Panc1 (cell line): ENCODE measurements at regions not wholly inside any gene's neighbourhood (a gene's known extent, or its start where the extent isn't known, plus 50 kb on each side); places are given as distances from the start of the nearest gene placed in this dataset.

Experiments
- ATAC-seq: fragments of 200-7000 bp; cut with Tn5 transposase; 2 replicates; pipeline ENCODE4 v1.9.1; 2020; ENCODE audit warnings: mild to moderate bottlenecking, moderate library complexity
- BruUV-seq: library from RNA; stranded (reverse); fragments of 400-500 nt; replicated peaks from 2 replicates; lab custom pipeline; 2021; lab: Mats Ljungman, UMichigan
- CTCF ChIA-PET: fragments of 300-600 bp; sonication (Branson Sonifier 250); formaldehyde crosslinking; loops from one replicate; lab custom pipeline; 2022; ENCODE audit warnings: antibody characterized with exemption; lab: Charles Lee
- POLR2A ChIA-PET: fragments of 300-600 bp; sonication (Branson Sonifier 250); formaldehyde crosslinking; loops from one replicate; lab custom pipeline; 2022; ENCODE audit warnings: antibody characterized with exemption; lab: Charles Lee
- DNase-seq: peaks from one replicate; pipeline ENCODE4 v3.0.0-alpha.2; 2010; ENCODE audit warnings: low read depth, low spot score
- H3K27ac ChIP-seq: 2 replicates; pipeline ENCODE4 v1.5.1; 2011; ENCODE audit warnings: mild to moderate bottlenecking, low read length, inconsistent platforms
- H3K27me3 ChIP-seq: fragments of 200-500 bp; sonication (Bioruptor generic); 2 replicates; pipeline ENCODE4 v1.6.0; 2014; ENCODE audit warnings: low read length, inconsistent platforms; ENCODE audit not compliant: control insufficient read depth, insufficient read depth
- H3K36me3 ChIP-seq: fragments of 200-500 bp; sonication (Bioruptor generic); 2 replicates; pipeline ENCODE4 v1.5.1; 2014; ENCODE audit warnings: inconsistent platforms, mild to moderate bottlenecking, low read length, moderate library complexity; ENCODE audit not compliant: control insufficient read depth, insufficient read depth
- H3K4me1 ChIP-seq: 2 replicates; pipeline ENCODE4 v1.5.1; 2011; ENCODE audit warnings: inconsistent platforms, mild to moderate bottlenecking, low read length, moderate library complexity; ENCODE audit not compliant: control insufficient read depth, insufficient read depth
- H3K4me3 ChIP-seq, 2 experiments: 2 replicates each; pipeline ENCODE4 v1.5.1; 2011 to 2012; ENCODE audit warnings: low read depth in 2 of 2, low read length in 2 of 2, mild to moderate bottlenecking in 2 of 2, inconsistent platforms in 1 of 2, moderate library complexity in 1 of 2
- H3K9me3 ChIP-seq: fragments of 200-500 bp; sonication (Bioruptor generic); 2 replicates; pipeline ENCODE4 v1.5.1; 2014; ENCODE audit warnings: low read depth, mild to moderate bottlenecking, inconsistent platforms, low read length, moderate library complexity; ENCODE audit not compliant: control insufficient read depth, insufficient read depth
- CTCF ChIP-seq: fragments of 450-650 bp; IDR thresholded peaks from 2 replicates; pipeline ENCODE4 v1.5.1; 2017; ENCODE audit warnings: mild to moderate bottlenecking
- POLR2AphosphoS5 ChIP-seq: IDR thresholded peaks from 2 replicates; pipeline ENCODE4 v1.6.1; 2012; ENCODE audit warnings: mild to moderate bottlenecking, low read depth, low read length, moderate library complexity
- REST ChIP-seq, 2 experiments: IDR thresholded peaks; 2 replicates each; pipeline ENCODE4 v1.6.1; 2011 to 2012; ENCODE audit warnings: low read depth in 2 of 2, control low read depth in 1 of 2, low read length in 1 of 2, mild to moderate bottlenecking in 1 of 2, moderate library complexity in 1 of 2; ENCODE audit not compliant: insufficient read depth in 1 of 2
- SIN3A ChIP-seq: IDR thresholded peaks from 2 replicates; pipeline ENCODE4 v1.6.1; 2012; ENCODE audit warnings: low read depth, mild to moderate bottlenecking, low read length, moderate library complexity, borderline replicate concordance; ENCODE audit not compliant: insufficient read depth
- TCF7L2 ChIP-seq: IDR thresholded peaks from 2 replicates; pipeline ENCODE4 v1.6.1; 2011; ENCODE audit warnings: mild to moderate bottlenecking, low read depth, low read length, inconsistent platforms
- in situ Hi-C: cut with HindIII; loops from 2 replicates; pipeline ENCODE4 v1.10.0; 2016; ENCODE audit warnings: low sequenced_read_pairs, low pct_unique_long_range_greater_than_20kb
- intact Hi-C: fragments of 100-400 bp; cut with micrococcal nuclease; formaldehyde crosslinking; loops from one replicate; pipeline ENCODE4 v1.10.0; 2022; ENCODE audit not compliant: unreplicated experiment

GRCh38 chr1:89770391-89770790 is 50.4 kb upstream of the LRRC8D start:
- Histone ChIP-seq H3K36me3 (no peaks in the 10 kb centered on the region), H3K27ac (no peak overlapping the region), H3K27me3 (peaks cover 21% of the 10 kb centered on the region), H3K9me3 (no peaks in the 10 kb centered on the region), H3K4me1 (no peaks in the 10 kb centered on the region), H3K4me3 (no peak overlapping the region)
- intact Hi-C loops: loop anchor here (5.0 kb wide), 1 partner anchor 768 kb away; no protein-coding TSS in a partner anchor
- ChIA-PET POLR2A (no interaction called here), CTCF (no interaction called here)
- ATAC-seq: no peak
- BruUV-seq: no TSS peak
- DNase-seq: no peak
- in situ Hi-C loops: no loop called here
- TF ChIP-seq POLR2AphosphoS5 (no peak), REST (IDR thresholded peaks at IDR 0.05; ENCODE audit: insufficient read depth in 1 of 2, low read depth in 2 of 2, low read length in 1 of 2) (no peak), TCF7L2 (no peak), SIN3A (no peak), CTCF (no peak)
